ENCODE measurements at regions not wholly inside any gene's neighbourhood (a gene's known extent, or its start where the extent isn't known, plus 50 kb on each side); places are given as distances from the start of the nearest gene placed in this dataset.

- no peak for DNase-seq (ENCODE audit: low spot score)
Measured at GRCh38 chr11:119982517-119983239, 155.2 kb downstream of the TRIM29 start.

GRCh38 chr11:119980431-119980830 is 157.5 kb downstream of the TRIM29 start:
- no peak for DNase-seq (ENCODE audit: low spot score)

- DNase-seq (ENCODE audit: low spot score) = no peak
Measured at GRCh38 chr11:119979701-119980100, 158.2 kb downstream of the TRIM29 start.

GRCh38 chr11:119978696-119979095 is 159.2 kb downstream of the TRIM29 start:
- no peak for DNase-seq (ENCODE audit: low spot score)

GRCh38 chr11:119977881-119978280 is 160.0 kb downstream of the TRIM29 start:
- DNase-seq (ENCODE audit: low spot score) = no peak

- no peak for DNase-seq (ENCODE audit: low spot score)
Measured at GRCh38 chr11:119977561-119977860, 160.4 kb downstream of the TRIM29 start.

- DNase-seq (ENCODE audit: low spot score) = no peak
Measured at GRCh38 chr11:119976805-119977560, 160.9 kb downstream of the TRIM29 start.

GRCh38 chr11:119975561-119976152 is 162.3 kb downstream of the TRIM29 start:
- no peak for DNase-seq (ENCODE audit: low spot score)

GRCh38 chr11:119974467-119974866 is 163.4 kb downstream of the TRIM29 start:
- no peak for DNase-seq (ENCODE audit: low spot score)

- DNase-seq (ENCODE audit: low spot score) = no peak
Measured at GRCh38 chr11:119974051-119974450, 163.9 kb downstream of the TRIM29 start.

- no peak for DNase-seq (ENCODE audit: low spot score)
Measured at GRCh38 chr11:119972281-119972680, 165.6 kb downstream of the TRIM29 start.

- DNase-seq (ENCODE audit: low spot score) = no peak
Measured at GRCh38 chr11:119970555-119971304, 167.2 kb downstream of the TRIM29 start.

GRCh38 chr11:119964136-119965025 is 173.5 kb downstream of the TRIM29 start:
- no peak for DNase-seq (ENCODE audit: low spot score)

GRCh38 chr11:119957951-119958350 is 180.0 kb downstream of the TRIM29 start:
- DNase-seq (ENCODE audit: low spot score) = no peak

GRCh38 chr11:119952441-119952840 is 185.5 kb downstream of the TRIM29 start:
- no peak for DNase-seq (ENCODE audit: low spot score)

GRCh38 chr11:119943298-119943655 is 194.6 kb downstream of the TRIM29 start:
- DNase-seq (ENCODE audit: low spot score) = no peak

GRCh38 chr11:119942583-119943297 is 195.2 kb downstream of the TRIM29 start:
- DNase-seq (ENCODE audit: low spot score) = no peak

- no peak for DNase-seq (ENCODE audit: low spot score)
Measured at GRCh38 chr11:119941636-119942411, 196.1 kb downstream of the TRIM29 start.

- DNase-seq (ENCODE audit: low spot score) = no peak
Measured at GRCh38 chr11:119941171-119941570, 196.7 kb downstream of the TRIM29 start.

GRCh38 chr11:119940401-119940976 is 197.4 kb downstream of the TRIM29 start:
- DNase-seq (ENCODE audit: low spot score) = no peak
